HepG2 (cell line): ENCODE measurements at regions not wholly inside any gene's neighbourhood (a gene's known extent, or its start where the extent isn't known, plus 50 kb on each side); places are given as distances from the start of the nearest gene placed in this dataset.

Experiments used
- BATF2 ChIP-seq: sonication (generic); formaldehyde crosslinking; IDR thresholded peaks from 2 replicates; pipeline ENCODE4 v1.8.0; 2022; ENCODE audit warnings: mild to moderate bottlenecking, missing genetic modification reagents, moderate library complexity
- KDM4B ChIP-seq: sonication (generic); formaldehyde crosslinking; IDR thresholded peaks from 2 replicates; pipeline ENCODE4 v1.4.0; 2020; ENCODE audit warnings: missing genetic modification reagents
- KIAA2018 ChIP-seq: sonication (generic); formaldehyde crosslinking; IDR thresholded peaks from 2 replicates; pipeline ENCODE4 v1.5.0; 2020; ENCODE audit warnings: mild to moderate bottlenecking, missing genetic modification reagents, borderline replicate concordance
- MNT ChIP-seq: fragments of 450-650 bp; IDR thresholded peaks from 2 replicates; pipeline ENCODE4 v1.6.1; 2016
- NFAT5 ChIP-seq: sonication (generic); formaldehyde crosslinking; IDR thresholded peaks from 2 replicates; pipeline ENCODE4 v1.4.0; 2020; ENCODE audit warnings: missing genetic modification reagents
- PRDM10 ChIP-seq: sonication (generic); formaldehyde crosslinking; IDR thresholded peaks from 2 replicates; pipeline ENCODE4 v1.4.0; 2020; ENCODE audit warnings: low read depth, missing genetic modification reagents
- ZNF644 ChIP-seq: IDR thresholded peaks from 2 replicates; pipeline ENCODE4 v1.6.1; 2016; ENCODE audit warnings: low read depth
- ZSCAN9 ChIP-seq: IDR thresholded peaks from 2 replicates; pipeline ENCODE4 v1.6.1; 2016; ENCODE audit warnings: borderline replicate concordance

GRCh38 chr2:234676109-234676782, 179.4 kb upstream of the ARL4C start (continued):
- TF ChIP-seq PRDM10 (CRISPR knock-in tag) (peak; percentile 57; the same call in 1 of the 2 replicates), MNT (no peak), NFAT5 (CRISPR knock-in tag) (no peak), BATF2 (no peak), ZSCAN9 (CRISPR knock-in tag) (peak; percentile 80; the same call in 1 of the 2 replicates), ZNF644 (CRISPR knock-in tag) (peak; percentile 88; the same call in 1 of the 2 replicates), KIAA2018 (CRISPR knock-in tag) (no peak), KDM4B (CRISPR knock-in tag) (peak; percentile 34; the same call in 1 of the 2 replicates)
